IPS DF 4.7 (cell line): ENCODE measurements at regions not wholly inside any gene's neighbourhood (a gene's known extent, or its start where the extent isn't known, plus 50 kb on each side); places are given as distances from the start of the nearest gene placed in this dataset.
"Not testable (repeated sequence)": the region's sequence is repeated elsewhere in the genome, so short reads cannot be mapped to it uniquely, and the experiment has no call there.

Experiments
- DNase-seq: peaks from one replicate; pipeline ENCODE4 v3.0.0-alpha.2; 2013; ENCODE audit warnings: low spot score; ENCODE audit errors: extremely low read depth

DNA sequence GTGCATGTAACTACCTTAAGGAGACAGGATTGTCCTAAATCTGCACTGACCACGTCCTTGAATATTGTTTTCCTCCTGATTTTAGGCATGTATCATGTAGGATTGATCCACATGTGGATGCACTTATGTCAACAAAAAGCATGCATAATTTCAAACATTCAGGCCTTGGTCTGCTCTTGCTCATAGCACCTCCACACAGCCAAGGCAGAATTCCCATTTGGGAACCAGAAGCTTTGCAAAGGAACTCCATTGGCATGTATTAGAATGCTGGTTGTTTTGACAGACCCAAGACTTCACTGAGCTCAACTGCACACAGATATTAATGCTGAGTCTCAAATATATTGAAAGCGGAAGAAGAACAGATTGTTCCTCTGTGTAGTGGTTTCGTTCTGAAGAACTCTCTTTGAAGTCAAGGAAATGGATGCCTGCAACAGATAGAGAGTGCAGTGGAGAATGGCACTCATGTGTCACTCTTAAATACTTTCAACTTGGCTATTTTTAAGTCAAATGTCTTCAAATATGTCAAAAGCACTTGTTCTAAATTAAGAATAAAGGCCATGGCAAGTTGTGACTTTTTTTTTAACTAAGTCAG lies 387.6 kb downstream of the LTN1 start:
- no peak for DNase-seq

DNA sequence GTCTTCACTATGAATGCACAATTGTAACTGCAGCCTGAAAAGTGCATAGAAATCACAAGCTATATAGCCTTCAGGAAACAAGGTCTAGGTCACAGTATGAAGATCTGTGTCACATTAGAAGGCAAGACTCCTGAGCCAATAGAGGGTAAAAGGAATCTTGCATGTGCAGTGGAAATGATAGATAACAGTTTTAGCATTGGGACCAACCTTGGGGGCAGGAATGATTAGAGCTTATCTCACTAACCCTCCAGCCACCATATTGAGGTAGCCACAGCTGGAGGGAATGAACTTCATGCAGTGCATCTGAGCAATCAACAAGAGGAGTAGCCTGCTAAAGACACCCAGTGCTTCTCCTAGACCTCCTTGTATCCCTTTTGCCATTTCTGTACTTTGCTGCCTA lies 390.1 kb downstream of the LTN1 start:
- no peak for DNase-seq

DNA sequence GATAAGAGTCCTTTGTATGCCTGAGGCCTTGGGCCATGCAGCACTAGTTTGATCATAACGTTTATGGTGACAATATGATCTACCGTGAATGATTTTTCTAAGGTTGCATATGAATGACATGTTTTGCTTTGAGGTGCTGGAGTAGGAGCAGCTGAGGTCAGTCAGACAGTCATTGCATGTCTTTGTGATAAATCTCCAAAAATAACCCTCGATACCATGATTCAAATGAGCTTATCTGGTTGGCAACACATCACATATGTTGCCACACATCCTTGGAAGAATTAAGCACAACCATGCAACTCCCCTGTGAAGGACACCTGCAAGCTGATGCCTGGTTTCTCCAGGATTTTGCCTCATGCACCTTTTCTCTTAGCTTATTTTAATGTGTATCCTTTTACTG lies 394.5 kb downstream of the LTN1 start:
- no peak for DNase-seq

DNA sequence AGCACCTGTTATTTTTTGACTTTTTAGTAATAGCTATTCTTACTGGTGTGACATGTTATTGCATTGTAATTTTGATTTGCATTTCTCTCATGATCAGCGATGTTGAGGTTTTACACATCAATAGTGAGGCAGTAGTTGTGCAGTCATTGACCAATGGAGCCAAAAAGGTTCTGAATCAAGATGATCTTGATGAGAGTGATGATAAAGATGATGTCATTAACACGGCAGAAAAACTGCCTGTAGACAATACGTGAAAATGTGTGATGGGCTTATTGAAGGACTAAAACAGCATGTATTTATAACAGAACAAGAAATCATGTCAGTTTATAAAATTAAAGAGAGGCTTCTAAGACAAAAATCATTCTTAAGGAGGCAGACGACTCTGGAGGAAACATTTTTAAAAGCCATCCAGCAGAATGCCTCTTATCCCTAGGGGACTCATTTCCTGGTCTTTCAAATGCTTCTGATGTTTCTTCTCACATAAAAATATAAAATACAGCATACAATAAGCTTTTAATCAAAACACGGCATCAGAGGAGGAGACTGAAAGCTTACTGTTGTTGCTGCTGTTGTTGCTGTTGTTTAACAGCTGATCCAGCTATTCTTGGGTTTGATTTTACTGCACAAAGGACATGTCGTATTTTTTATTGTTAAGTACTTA lies 400.3 kb downstream of the LTN1 start:
- DNase-seq = no peak

DNA sequence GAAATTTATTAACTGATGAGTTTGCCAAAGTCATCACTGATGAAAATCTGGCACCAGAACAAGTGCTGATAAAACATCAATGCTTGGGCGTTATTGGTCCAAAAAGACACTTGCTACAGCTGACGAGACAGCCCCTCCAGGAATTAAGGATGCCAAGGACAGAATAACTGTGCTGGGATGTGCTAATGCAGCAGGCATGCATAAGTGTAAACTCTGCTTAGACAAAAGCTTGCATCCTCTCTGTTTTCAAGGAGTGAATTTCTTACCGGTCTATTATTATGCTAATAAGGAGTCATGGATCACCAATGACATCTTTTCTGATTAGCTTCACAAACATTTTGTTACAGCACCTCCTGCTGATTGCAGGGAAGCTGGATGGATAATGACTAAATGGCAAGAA lies 402.0 kb downstream of the LTN1 start:
- peak; percentile 41 for DNase-seq

DNA sequence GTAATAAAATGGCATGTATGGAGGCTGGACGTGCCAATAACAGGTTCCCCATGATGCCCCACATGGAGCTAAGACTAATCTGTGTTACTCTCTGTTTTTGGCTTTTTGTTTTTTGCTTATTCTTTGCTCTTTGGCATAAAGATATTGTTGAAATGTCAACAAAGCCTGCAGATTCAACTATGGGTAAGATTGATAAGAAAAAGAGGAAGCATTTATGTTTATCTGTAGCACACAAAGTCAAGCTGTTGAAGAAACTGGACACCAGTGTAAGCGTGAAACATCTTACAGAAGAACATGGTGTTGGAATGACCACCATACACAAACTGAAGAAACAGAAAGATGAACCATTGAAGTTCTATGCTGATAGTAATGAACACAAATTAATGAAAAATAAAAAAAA lies 402.7 kb downstream of the LTN1 start:
- no peak for DNase-seq

DNA sequence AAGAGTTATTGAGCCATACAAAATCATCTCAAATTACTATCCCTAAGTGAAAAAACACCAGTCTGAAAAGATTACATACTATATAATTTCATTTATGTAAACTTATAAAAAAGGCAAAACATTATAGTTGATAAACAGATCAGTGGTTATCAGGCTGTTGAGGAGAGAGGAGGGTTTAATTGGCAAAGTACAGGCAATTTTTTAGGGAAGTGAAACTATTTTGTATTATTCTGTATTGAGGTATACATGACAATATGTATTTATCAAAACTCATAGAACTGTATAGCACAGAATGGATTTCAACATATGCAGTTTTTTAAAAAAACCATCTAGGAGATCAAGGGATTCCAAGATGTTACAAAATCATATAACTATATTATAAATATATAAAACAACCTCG lies 403.7 kb downstream of the LTN1 start:
- no peak for DNase-seq

DNA sequence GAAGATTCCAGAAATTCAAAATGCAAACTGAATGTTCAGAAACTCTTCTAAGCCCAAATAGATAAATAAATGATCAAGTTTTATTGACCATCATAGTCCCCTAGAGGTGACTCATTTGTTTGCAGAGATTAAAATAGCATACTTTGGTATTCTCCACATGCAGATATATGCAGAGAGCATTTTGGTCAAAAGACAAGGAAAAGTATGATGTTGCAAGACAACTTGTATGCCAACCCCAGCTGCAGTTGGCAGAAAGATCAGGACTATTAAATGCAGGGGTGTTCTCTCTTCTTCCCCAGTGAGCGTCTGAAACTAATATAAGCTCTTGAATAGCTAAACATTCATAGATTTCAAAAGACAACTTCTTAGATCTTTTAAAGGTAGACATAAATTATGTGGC lies 404.9 kb downstream of the LTN1 start:
- no peak for DNase-seq

DNA sequence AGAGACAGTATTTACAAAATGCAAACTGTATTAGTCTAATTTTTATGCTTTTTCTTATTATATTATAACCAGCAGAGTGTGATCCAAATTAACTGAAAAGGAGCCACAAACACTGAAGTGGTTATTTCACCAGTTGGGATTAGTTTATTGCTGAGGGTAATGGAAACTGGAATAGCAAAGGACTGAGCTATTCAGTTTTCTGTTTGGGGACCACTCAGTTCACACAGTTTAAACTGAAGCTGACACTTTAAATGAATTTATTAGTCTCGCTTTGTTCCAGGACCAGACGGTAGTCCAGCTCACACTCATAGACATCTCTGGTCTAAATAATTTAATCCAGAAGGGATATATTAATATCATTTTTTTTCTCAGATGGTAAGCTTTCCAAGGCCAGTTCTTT lies 410.7 kb downstream of the LTN1 start:
- no peak for DNase-seq

DNA sequence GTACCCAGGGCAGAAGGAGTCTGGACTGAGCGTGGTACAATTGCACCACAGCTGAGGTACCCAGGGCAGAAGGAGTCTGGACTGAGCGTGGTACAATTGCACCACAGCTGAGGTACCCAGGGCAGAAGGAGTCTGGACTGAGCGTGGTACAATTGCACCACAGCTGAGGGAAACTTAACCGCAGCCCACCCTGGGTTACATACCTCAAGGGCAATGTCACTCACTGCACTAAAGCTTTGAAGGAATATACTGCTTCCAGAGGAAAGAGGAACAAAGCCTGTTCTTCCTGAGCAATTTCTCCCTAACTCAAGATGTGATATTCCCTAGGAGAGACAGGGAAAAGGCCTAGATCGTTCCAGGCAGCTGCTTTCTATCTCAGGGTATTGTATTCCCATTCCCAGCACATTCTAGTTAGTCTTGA lies 411.4 kb downstream of the LTN1 start:
- not testable (repeated sequence) for DNase-seq

DNA sequence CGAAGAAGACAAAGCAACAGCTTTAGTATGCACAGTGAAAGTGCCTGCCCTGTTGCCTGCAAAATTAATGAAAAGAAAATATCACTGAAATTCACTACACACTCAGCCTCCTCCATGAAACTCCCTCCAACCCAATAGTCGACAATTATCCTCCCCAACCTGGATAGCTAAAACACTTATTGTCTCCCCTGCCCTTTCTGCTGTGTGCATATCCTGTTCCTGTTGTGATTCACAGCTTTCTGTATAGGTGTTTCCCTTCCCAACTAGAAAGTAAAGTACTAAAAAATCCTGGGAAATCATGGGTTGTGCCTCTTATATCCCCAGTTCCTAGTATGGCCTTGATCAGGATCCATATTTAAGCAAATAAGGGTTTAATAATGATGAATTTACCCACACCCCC lies 412.1 kb downstream of the LTN1 start:
- DNase-seq = peak; percentile 49

DNA sequence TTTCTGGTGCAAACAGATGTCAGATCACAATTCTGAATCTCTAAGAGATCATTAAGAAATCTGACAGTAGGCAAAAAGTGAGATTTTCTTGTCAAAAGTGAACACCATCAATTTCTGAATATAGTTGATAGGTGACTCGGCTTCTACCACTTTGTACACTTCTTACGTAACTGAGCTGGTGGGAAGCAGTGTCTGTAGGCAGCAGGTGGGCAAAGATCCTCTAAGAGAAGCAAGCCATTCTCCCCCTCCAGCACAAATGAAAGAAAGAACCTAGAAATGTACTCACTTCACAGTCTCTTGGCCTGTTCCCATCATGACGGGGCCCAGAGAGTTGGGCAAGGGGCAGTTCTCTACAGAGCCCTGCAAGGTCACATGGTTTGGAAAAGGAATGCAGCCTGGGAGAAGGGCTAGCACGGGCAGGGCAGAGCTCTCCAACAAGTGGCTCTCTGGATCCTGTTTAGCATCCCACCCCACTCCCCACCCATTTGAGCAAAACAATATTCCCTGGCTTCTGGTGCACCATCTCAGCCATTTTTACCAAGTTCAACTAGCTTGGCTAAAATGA lies 412.6 kb downstream of the LTN1 start:
- DNase-seq = no peak

DNA sequence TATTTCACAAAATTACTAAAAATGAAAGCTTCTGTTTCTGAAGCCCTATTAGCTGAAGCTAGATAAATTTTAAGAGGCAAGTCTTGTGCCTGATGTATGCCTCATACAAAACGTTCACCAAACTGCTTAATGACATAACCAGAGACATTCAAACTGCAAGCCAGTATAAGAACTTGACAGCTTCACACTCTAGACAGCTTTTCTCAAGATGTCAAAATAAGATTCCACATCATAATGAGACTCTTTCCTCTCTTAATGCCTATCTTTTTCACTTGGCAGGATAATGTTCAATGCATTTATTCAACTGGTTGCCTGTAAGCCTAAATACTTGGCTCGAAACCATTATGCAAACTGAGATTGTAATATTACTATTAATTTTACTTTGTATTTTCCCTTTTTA lies 424.0 kb downstream of the LTN1 start:
- no peak for DNase-seq

DNA sequence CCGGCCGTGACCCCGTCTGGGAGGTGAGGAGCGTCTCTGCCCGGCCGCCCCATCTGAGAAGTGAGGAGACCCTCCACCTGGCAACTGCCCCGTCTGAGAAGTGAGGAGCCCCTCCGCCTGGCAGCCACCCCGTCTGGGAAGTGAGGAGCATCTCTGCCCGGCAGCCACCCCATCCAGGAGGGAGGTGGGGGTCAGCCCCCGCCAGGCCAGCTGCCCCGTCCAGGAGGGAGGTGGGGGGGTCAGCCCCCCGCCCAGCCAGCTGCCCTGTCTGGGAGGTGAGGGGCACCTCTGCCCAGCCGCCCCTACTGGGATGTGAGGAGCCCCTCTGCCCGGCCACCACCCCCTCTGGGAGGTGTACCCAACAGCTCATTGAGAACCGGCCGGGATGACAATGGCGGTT lies 428.7 kb downstream of the LTN1 start:
- DNase-seq = not testable (repeated sequence)

DNA sequence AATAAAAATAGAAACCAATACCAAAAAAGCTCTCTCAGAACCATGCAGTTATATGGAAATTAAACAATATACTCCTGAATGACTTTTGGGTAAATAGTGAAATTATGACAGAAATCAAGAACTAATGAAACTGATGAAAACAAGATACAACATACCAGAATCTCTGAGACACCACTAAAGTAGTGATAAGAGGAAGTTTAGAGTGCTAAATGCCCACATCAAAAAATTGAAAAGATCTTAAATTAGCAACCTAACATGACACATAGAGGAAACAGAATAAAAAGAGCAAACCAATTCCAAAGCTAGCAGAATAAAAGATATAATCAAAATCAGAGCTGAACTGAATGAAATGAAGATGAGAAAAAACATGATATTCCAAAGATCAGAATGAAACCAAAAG lies 430.9 kb downstream of the LTN1 start:
- DNase-seq = no peak

DNA sequence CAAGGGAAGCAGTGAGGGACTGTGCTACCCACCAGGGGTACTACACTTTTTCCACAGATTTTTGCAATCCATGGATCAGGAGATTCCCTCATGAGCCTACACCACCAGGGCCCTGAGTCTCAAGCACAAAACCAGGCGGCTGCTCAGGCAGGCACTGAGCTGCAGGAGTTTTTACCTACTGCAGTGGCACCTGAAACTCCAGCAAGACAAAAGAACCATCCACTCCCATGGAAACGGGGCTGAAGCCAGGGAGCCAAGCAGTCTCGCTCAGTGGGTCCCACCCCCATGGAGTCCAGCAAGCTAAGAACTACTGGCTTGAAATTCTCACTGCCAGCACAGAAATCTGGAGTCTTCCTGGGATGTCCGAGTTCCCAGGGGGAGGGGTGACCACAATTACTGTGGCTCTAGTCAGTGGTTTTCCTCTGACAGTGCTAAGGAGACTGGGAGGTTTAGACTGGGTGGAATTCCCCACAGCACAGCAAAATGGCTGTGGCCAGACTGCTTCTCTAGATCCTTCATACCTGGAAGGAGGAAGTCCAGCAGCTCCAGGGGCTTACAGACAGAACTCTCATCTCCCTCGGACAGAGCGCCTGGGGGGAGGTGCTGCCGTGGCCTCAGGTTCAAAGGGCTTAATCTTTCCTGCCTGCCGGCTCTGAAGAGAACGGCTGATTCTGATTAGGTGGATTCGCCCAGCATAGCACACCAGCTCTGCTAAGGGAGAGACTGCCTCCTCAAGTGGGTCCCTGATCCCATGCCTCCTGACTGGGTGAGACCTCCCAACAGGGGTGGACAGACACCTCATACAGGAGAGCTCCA lies 437.8 kb downstream of the LTN1 start:
- DNase-seq = no peak

DNA sequence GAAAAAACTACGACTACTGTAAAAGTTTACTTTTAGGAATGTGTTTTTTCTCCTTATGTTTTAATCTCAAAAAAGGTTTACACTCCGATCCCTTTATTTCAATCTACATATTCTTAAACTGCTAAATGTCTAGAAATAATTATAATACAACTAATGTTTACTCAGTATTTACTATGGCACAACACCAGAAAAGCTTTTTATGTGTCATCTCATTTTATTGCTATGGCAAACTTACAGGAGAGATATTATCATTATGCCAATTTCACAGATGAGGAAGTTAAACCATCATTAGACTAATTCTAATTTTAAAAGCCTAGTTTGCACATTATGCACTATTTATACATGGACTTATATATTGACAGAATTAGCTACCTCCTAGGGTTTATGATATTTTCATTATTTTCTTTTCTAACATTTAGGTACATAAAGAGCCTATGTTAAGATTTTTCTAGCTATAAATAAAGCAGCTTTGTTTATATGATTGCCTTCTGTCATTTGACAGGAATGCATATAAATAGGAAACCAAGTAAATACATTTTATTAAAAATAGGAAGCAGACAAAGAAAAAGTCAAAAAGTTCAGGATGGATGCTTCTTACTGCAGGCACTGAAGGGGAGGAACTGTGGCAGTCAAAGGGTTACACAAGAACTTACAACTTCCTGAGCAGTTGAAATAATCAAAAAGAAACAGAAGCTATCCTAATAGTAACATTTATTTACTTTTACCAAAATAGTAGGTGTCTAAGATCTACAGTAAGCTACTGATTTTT lies 442.4 kb downstream of the LTN1 start:
- DNase-seq = no peak

DNA sequence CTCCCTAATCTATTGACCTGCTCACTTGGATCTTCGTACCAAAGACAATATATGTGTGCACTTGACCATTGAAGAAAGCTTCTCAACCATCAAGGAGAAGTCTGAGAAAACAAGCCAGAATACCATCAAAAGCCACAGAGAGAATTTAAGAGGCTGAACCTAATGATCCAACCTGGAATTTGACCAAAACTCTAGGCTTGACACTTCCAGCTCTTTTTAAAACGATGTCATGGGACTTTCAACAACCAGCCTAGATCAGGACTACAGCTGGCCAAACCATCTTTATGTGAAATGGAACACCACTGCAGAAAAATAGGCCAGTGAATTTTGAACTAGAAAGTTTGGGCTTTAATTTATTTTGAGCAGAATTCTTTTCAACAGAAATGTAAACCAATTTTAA lies 444.4 kb downstream of the LTN1 start:
- DNase-seq = no peak

DNA sequence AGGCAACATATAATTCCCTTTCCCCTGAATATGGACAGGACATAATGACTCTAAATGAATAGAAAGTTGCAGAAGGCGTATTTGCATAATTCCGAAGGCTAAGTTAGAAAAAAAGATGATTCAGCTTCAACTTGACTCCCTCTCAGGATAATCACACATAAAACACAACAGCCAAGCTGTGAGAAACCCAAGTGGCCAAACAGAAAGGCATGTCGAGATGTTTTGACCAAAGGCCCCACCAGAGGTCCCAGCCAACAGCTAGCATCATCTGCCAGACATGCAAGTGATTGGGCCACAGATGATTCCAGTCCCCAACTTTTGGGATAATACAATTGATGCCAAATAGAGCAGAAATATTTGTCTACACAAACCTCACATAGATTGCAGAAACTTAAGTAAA lies 444.9 kb downstream of the LTN1 start:
- no peak for DNase-seq

DNA sequence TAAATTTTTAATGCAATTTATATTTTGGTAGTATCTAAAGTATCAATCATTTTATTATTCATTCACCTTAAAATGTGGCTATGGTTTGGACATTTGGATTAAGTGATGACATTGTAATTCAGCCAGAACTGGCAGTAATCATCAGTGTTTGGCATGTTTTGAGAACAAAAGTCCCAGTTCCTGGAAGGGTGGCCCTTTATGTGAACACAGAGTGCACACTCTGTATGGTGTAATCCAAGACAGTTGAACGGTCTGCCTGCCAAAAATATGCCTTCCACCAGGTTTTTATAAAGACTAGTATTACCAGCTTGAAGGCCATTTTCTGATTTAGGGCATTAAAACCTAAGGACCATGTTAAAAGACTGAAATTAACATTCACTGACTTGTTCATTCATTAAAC lies 448.7 kb downstream of the LTN1 start:
- no peak for DNase-seq

DNA sequence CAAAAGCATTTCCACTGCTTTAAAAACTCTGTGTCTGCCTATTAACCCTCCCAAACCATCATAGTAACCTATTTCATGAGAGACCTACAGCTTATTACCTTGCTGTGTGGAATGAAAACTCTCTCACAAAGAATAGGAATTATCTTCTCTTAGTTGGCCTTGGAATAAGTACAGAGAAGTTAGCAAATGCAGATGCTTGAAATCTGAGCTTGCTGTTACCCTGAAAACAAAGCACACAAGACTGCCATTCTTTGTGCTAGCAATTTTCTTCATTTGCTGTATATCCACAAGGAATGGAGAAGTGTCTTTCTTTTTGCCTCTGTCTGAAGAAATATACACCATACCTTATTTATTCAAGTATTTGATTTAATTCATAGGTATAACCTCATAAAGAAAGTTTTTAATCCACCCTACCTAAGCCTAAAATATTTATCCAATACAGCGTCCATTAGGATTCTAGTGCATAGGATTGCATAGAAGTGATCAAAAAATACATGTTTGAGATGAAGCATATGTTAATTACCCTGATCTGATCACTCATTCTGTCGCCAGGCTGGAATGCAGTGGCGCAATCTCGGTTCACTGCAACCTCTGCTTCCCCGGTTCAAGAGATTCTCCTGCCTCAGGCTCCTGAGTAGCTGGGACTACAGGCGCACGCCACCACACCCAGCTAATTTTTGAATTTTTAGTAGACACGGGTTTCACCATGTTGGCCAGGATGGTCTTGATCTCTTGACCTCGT lies 451.1 kb downstream of the LTN1 start:
- DNase-seq = no peak
